Activated CD8-positive, alpha-beta memory T cell treated with anti-CD3 and anti-CD28 coated beads, Interleukin-2, amount 10 ng/mL, durations not matched to agents 7 days and 5 days (primary cell): ENCODE measurements at regions not wholly inside any gene's neighbourhood (a gene's known extent, or its start where the extent isn't known, plus 50 kb on each side); places are given as distances from the start of the nearest gene placed in this dataset.

Experiments used
- ATAC-seq: fragments of 150-1000 bp; cut with Tn5 transposase; one replicate; pipeline ENCODE4 v1.10.0; 2021; ENCODE audit warnings: moderate library complexity
- CTCF ChIA-PET: fragments of 350-600 bp; sonication (Branson Sonifier 250); formaldehyde crosslinking; loops from one replicate; lab custom pipeline; 2021; ENCODE audit warnings: antibody characterized with exemption; lab: Charles Lee
- DNase-seq: peaks from one replicate; pipeline ENCODE4 v3.0.0-alpha.2; 2020
- H3K27ac Mint-ChIP-seq: one replicate; pipeline ENCODE4 v1.8.0; 2021; ENCODE audit warnings: mild to moderate bottlenecking, mixed read lengths
- H3K27me3 Mint-ChIP-seq: one replicate; pipeline ENCODE4 v1.8.0; 2021; ENCODE audit warnings: mixed read lengths
- H3K36me3 Mint-ChIP-seq: one replicate; pipeline ENCODE4 v1.8.0; 2021; ENCODE audit warnings: mild to moderate bottlenecking, mixed read lengths
- H3K4me1 Mint-ChIP-seq: one replicate; pipeline ENCODE4 v1.8.0; 2021; ENCODE audit warnings: mixed read lengths
- H3K4me3 Mint-ChIP-seq: one replicate; pipeline ENCODE4 v1.8.0; 2021; ENCODE audit warnings: mild to moderate bottlenecking, moderate library complexity, mixed read lengths
- H3K9me3 Mint-ChIP-seq: one replicate; pipeline ENCODE4 v1.8.0; 2022; ENCODE audit warnings: low read depth, mixed read lengths

GRCh38 chr16:55003916-55004315, 73.3 kb downstream of the IRX5 start:
- Mint-ChIP-seq H3K36me3 (no peaks in the 10 kb centered on the region), H3K4me3 (no peak overlapping the region), H3K4me1 (no peaks in the 10 kb centered on the region), H3K9me3 (no peaks in the 10 kb centered on the region), H3K27ac (no peak overlapping the region), H3K27me3 (no peaks in the 10 kb centered on the region)
- ATAC-seq (no peak), DNase-seq (no peak)
- CTCF ChIA-PET: no interaction called here

DNA sequence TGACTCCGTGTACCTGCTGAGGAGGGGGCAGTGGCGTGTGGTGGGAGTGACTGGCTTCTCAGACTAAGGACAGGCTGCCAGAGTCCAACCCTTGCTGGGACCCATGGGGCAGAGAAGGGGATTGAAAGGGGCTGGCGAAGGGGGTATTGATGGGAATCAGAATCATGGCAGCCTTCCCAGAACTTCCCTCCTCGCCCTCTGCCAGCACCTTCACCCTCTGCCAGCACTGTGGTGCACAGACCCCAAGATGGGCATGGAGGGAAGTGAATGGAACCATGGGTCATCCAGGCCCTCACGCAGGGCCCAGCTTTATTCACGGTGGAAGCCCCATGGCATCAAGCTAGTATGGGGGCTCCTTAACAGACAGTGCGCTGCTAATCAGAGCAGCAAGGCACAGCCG, 76.8 kb downstream of the IRX5 start:
- DNase-seq (no peak), ATAC-seq (no peak)
- Mint-ChIP-seq H3K4me1 (no peaks in the 10 kb centered on the region), H3K9me3 (no peaks in the 10 kb centered on the region), H3K4me3 (no peak overlapping the region), H3K36me3 (no peaks in the 10 kb centered on the region), H3K27me3 (no peaks in the 10 kb centered on the region), H3K27ac (no peak overlapping the region)
- CTCF ChIA-PET: no interaction called here

DNA sequence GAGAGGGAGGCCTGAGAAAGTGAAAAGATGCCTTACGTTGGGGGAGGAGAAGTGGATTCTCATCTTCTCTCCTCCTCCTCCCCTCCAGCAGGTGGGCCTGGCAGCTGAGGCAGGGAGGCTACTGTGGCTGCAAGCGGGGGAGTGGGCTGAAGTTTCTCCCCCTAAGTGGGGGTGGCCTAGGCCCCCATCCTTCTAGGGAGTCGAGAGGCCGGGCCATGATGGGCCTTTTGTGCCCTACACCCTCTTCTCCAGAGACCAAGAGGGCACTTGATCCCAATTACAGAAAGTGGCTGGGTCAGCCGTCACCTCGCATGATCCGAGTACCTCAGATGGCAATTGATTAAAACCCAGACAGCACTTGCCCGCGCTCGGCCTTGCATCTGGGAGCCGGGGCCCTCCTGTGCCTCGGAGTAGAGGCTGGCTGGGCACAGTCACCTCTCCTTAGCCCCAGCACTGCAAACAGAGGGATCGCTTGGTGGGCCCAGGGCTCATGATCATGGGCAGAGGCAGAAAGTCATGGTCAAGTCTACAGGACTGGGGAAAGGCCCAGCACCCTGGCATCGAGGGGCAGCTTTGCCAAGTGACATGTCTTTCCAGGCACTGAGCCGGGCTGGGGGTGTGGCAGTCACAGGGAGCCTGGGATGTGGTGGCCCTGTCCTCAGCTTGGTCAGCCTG, 78.3 kb downstream of the IRX5 start:
- ATAC-seq: no peak
- H3K4me1 Mint-ChIP-seq: no peaks in the 10 kb centered on the region
- no peaks in the 10 kb centered on the region for H3K36me3 Mint-ChIP-seq
- no peak overlapping the region for H3K27ac Mint-ChIP-seq
- H3K27me3 Mint-ChIP-seq: no peaks in the 10 kb centered on the region
- CTCF ChIA-PET: no interaction called here
- H3K9me3 Mint-ChIP-seq: no peaks in the 10 kb centered on the region
- H3K4me3 Mint-ChIP-seq: no peak overlapping the region
- DNase-seq: no peak

- ATAC-seq: no peak
- H3K4me3 Mint-ChIP-seq: no peak overlapping the region
- H3K4me1 Mint-ChIP-seq: no peaks in the 10 kb centered on the region
- no peak overlapping the region for H3K27ac Mint-ChIP-seq
- no peaks in the 10 kb centered on the region for H3K9me3 Mint-ChIP-seq
- H3K27me3 Mint-ChIP-seq: no peaks in the 10 kb centered on the region
- H3K36me3 Mint-ChIP-seq: no peaks in the 10 kb centered on the region
- CTCF ChIA-PET: no interaction called here
- no peak for DNase-seq
Observed at GRCh38 chr16:55009581-55009980, 78.9 kb downstream of the IRX5 start.

DNA sequence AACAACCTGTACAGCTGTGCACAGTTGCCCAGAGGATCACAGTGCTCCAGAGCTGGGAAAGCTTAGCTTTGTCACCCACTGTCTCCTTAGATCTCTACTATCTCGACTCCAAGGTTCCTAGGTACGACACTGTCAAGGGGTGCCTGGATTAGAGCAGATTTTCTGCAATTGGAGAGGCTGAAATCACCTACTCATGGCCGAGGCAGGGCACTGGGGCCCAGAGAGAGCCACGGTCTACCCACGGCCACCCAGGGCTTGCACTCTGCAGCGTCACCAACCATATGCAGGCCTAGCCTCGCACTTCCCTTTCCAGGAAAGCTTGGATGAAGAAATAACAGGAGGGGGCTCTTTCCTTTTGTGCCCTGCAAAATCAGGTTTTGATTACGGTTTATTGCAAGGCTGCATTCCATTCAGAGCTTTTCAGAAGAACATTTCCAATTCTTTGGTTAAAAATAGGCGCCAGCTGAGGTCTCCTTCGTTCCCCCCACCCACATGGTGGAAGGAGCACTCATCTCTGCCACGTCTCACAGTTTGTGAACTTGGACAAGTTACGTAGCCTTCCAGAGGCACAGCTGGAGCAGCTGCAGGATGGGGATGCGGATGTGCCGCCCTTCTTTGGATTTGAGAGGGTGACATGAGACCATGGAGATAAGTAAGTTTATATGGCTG, 80.0 kb downstream of the IRX5 start:
- H3K4me1 Mint-ChIP-seq: no peaks in the 10 kb centered on the region

GRCh38 chr16:55012362-55012761, 81.7 kb downstream of the IRX5 start:
- Mint-ChIP-seq H3K4me3 (no peak overlapping the region), H3K9me3 (no peaks in the 10 kb centered on the region), H3K4me1 (no peaks in the 10 kb centered on the region), H3K27ac (no peak overlapping the region), H3K36me3 (no peaks in the 10 kb centered on the region), H3K27me3 (no peaks in the 10 kb centered on the region)
- CTCF ChIA-PET: no interaction called here
- ATAC-seq (no peak), DNase-seq (no peak)

More for the DNA sequence above, 80.0 kb downstream of the IRX5 start:
- CTCF ChIA-PET: no interaction called here
- H3K27me3 Mint-ChIP-seq: no peaks in the 10 kb centered on the region
- H3K9me3 Mint-ChIP-seq: no peaks in the 10 kb centered on the region
- no peak overlapping the region for H3K27ac Mint-ChIP-seq
- H3K4me3 Mint-ChIP-seq: no peak overlapping the region
- no peak for ATAC-seq
- no peak for DNase-seq
- H3K36me3 Mint-ChIP-seq: no peaks in the 10 kb centered on the region

DNA sequence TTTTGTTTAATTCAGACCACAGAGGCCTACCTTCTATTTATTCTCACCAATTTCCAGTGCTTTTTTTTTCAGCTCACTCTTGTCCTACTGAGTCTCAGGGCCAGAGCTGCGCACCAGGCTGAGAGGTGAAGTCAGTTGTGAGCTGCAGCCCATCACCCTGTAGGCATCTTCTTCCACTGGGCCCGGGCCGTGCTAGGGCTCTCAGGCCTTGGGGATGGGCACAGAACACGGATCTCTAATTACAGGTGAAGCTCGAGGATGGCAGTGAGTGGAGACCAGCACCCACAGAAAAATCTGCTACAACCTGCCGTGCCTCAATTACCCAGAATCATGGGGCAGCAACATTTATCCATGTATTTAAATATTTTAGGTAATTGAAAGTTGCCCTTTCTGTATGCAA, 82.1 kb downstream of the IRX5 start:
- Mint-ChIP-seq H3K27ac (no peak overlapping the region), H3K27me3 (no peaks in the 10 kb centered on the region), H3K9me3 (no peaks in the 10 kb centered on the region), H3K36me3 (no peaks in the 10 kb centered on the region), H3K4me1 (no peaks in the 10 kb centered on the region), H3K4me3 (no peak overlapping the region)
- ATAC-seq (no peak), DNase-seq (no peak)
- CTCF ChIA-PET: no interaction called here

- Mint-ChIP-seq H3K27ac (no peak overlapping the region), H3K36me3 (no peaks in the 10 kb centered on the region), H3K27me3 (no peaks in the 10 kb centered on the region), H3K4me3 (no peak overlapping the region), H3K9me3 (no peaks in the 10 kb centered on the region), H3K4me1 (no peaks in the 10 kb centered on the region)
- CTCF ChIA-PET: no interaction called here
- no peak for ATAC-seq
- DNase-seq: no peak
Observed at GRCh38 chr16:55014022-55014421, 83.4 kb downstream of the IRX5 start.

DNA sequence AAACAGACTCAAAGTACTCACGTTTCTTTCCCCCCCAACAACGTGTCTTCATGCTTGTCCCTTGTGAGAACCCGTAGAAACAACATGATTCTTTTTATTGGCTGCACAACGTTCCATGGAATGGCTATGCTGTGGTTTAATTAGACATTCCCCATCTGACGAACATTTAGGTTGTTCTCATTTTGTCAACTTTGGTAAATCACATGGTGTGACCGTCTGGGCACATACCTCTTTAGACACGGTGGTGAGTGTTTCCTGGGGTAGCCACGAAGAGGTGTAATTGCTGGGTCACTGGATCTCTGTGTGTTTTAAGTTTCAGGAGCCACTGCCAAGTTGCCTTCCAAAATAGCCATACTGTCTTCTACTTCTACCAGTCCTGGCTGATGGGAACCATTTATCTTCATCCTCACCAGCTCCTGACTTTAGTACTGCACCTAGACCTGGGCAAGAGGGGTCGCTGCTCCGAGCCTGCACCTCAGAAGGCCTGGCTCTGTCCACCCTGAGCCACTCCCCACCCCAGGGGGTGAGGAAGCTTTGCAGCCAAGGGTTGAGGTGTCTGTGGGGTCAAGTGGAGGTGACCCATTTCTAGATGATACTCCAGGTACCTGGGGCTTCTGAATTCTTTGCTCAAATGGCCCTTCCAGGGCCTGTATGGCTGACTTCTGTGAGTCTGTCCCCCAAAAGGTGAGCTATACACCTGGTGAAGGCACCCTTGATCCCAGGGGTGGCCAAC, 84.7 kb downstream of the IRX5 start:
- Mint-ChIP-seq H3K36me3 (no peaks in the 10 kb centered on the region), H3K9me3 (peaks cover 8% of the 10 kb centered on the region), H3K27ac (no peak overlapping the region), H3K4me3 (no peak overlapping the region), H3K27me3 (no peaks in the 10 kb centered on the region), H3K4me1 (no peaks in the 10 kb centered on the region)
- DNase-seq (no peak), ATAC-seq (no peak)
- CTCF ChIA-PET: no interaction called here

- ATAC-seq: no peak
- CTCF ChIA-PET: no interaction called here
- Mint-ChIP-seq H3K4me1 (no peaks in the 10 kb centered on the region), H3K27ac (no peak overlapping the region), H3K27me3 (no peaks in the 10 kb centered on the region), H3K4me3 (no peak overlapping the region), H3K9me3 (peaks cover 8% of the 10 kb centered on the region), H3K36me3 (no peaks in the 10 kb centered on the region)
- DNase-seq: no peak
Observed at GRCh38 chr16:55016515-55016914, 85.8 kb downstream of the IRX5 start.

- Mint-ChIP-seq H3K36me3 (no peaks in the 10 kb centered on the region), H3K4me3 (no peak overlapping the region)
Observed at GRCh38 chr16:55017321-55017720, 86.7 kb downstream of the IRX5 start.

GRCh38 chr16:55018881-55019280, 88.2 kb downstream of the IRX5 start:
- no peaks in the 10 kb centered on the region for H3K36me3 Mint-ChIP-seq
- H3K27me3 Mint-ChIP-seq: no peaks in the 10 kb centered on the region
- DNase-seq: no peak
- H3K9me3 Mint-ChIP-seq: peaks cover 8% of the 10 kb centered on the region
- H3K4me3 Mint-ChIP-seq: no peak overlapping the region
- ATAC-seq: no peak
- CTCF ChIA-PET: no interaction called here
- no peaks in the 10 kb centered on the region for H3K4me1 Mint-ChIP-seq
- no peak overlapping the region for H3K27ac Mint-ChIP-seq

More at GRCh38 chr16:55017321-55017720, 86.7 kb downstream of the IRX5 start:
- DNase-seq (no peak), ATAC-seq (no peak)
- CTCF ChIA-PET: no interaction called here
- no peak overlapping the region for H3K27ac Mint-ChIP-seq
- no peaks in the 10 kb centered on the region for H3K4me1 Mint-ChIP-seq
- peaks cover 8% of the 10 kb centered on the region for H3K9me3 Mint-ChIP-seq
- H3K27me3 Mint-ChIP-seq: no peaks in the 10 kb centered on the region

DNA sequence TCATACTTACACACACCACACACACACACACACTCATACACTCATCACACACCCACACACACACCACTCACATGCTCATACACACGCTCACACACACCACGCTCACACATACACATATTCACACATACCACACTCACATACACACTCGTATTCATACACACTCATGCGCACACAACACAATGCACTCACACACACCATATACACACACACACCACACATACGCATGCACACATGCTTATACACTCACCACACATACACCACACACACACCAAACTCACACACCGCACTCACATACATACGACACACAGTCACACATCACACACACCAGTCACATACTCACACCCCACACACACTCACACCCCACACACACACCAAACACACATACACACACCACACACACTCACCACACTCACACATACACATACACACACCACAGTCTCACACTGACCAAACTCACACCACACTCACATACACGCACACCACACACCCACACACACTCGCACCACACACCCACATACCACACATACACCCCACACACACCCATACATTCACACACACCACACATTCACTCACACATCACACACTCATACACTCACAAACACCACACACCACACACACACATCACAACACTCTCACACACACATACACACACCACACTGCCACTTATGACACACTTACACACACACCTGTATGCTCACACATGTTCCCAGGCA, 88.9 kb downstream of the IRX5 start:
- ATAC-seq (no peak), DNase-seq (no peak)
- H3K4me3 Mint-ChIP-seq: no peak overlapping the region
- no peaks in the 10 kb centered on the region for H3K4me1 Mint-ChIP-seq
- CTCF ChIA-PET: no interaction called here
- no peaks in the 10 kb centered on the region for H3K36me3 Mint-ChIP-seq
- no peak overlapping the region for H3K27ac Mint-ChIP-seq
- no peaks in the 10 kb centered on the region for H3K27me3 Mint-ChIP-seq
- H3K9me3 Mint-ChIP-seq: peaks cover 8% of the 10 kb centered on the region
